Heart left ventricle (tissue), 16 donors: ENCODE measurements at regions not wholly inside any gene's neighbourhood (a gene's known extent, or its start where the extent isn't known, plus 50 kb on each side); places are given as distances from the start of the nearest gene placed in this dataset.
"Not testable (repeated sequence)": the region's sequence is repeated elsewhere in the genome, so short reads cannot be mapped to it uniquely, and the experiment has no call there.

ENCODE experiments used
- ATAC-seq, 4 donors: fragments of 200-7000 bp; cut with Tn5 transposase; one replicate each; pipeline ENCODE4 v1.9.1; 2020 to 2022; ENCODE audit warnings: moderate library complexity in 4 of 4, mild to moderate bottlenecking in 3 of 4, moderate number of reproducible peaks in 1 of 4
- DNase-seq, 5 donors: peaks; one replicate each; pipeline ENCODE4 v3.0.0-alpha.2; 2020
- H3K27ac ChIP-seq, 12 donors: fragments of 200-600 bp; sonication (generic) in 4 of 12; one replicate each; pipeline versions ENCODE4 v1.5.0 to v1.8.0; 2016 to 2022; ENCODE audit warnings: mild to moderate bottlenecking in 2 of 12
- H3K27me3 ChIP-seq, 9 donors: fragments of 200-600 bp; sonication (generic) in 2 of 9; one replicate each; pipeline versions ENCODE4 v1.5.1 to v1.8.0; 2016 to 2022; ENCODE audit warnings: mild to moderate bottlenecking in 3 of 9
- H3K36me3 ChIP-seq, 9 donors: fragments of 200-600 bp; sonication (generic) in 2 of 9; one replicate each; pipeline versions ENCODE4 v1.5.0 to v1.8.0; 2018 to 2022; ENCODE audit warnings: mild to moderate bottlenecking in 2 of 9
- H3K4me1 ChIP-seq, 12 donors: fragments of 200-600 bp; sonication (generic) in 4 of 12; one replicate each; pipeline versions ENCODE4 v1.5.0 to v1.8.0; 2016 to 2022; ENCODE audit warnings: mild to moderate bottlenecking in 3 of 12
- H3K4me3 ChIP-seq, 12 donors: fragments of 200-600 bp; sonication (generic) in 4 of 12; one replicate each; pipeline versions ENCODE4 v1.5.0 to v1.8.0; 2017 to 2022; ENCODE audit warnings: mild to moderate bottlenecking in 9 of 12, moderate library complexity in 4 of 12
- H3K9me3 ChIP-seq, 12 donors: fragments of 200-600 bp; sonication (generic) in 4 of 12; one replicate each; pipeline versions ENCODE4 v1.5.0 to v1.8.0; 2016 to 2022; ENCODE audit warnings: mild to moderate bottlenecking in 1 of 12
- POLR2A ChIP-seq, 2 donors: fragments of 450-650 bp; IDR thresholded peaks; one replicate each; pipeline ENCODE4 v1.6.1; 2017; ENCODE audit warnings: antibody characterized with exemption in 2 of 2, mild to moderate bottlenecking in 2 of 2, moderate library complexity in 2 of 2
- WGBS, 4 donors: extraction: QIAGEN DNeasy Blood & Tissue Kit in 2 of 4; methylation state at CpG; one replicate each; pipeline versions ENCODE4 v1.1.5 to v1.1.7; 2013 to 2018; 5-methylcytosine and 5-hydroxymethylcytosine counted together
- intact Hi-C, 10 donors: fragments of 100-400 bp; cut with DNase I; formaldehyde crosslinking; loops; one replicate each; pipeline versions ENCODE4 v1.11.1 to v1.14.2; 2022
- TF ChIP-seq, protein P1 (sequence below), 12 donors: fragments of 200-600 bp; sonication (generic) in 4 of 12; IDR thresholded peaks; one replicate each; pipeline versions ENCODE4 v1.5.0 to v1.8.0; 2018 to 2022; ENCODE audit warnings: antibody characterized with exemption in 12 of 12, mild to moderate bottlenecking in 5 of 12
- donor health status: ischemic (EF 13 %, LVEDD 7.1; RV severe dilation, severe dysfunction).
- donor health status: healthy with polysubstance abuse.
- donor health status: DM: no; HTN: yes; CAD: no.
- donor health status: DM: no; HTN: no; CAD: no.
- donor health status: ischemic (EF 25% LVEDD 6.9; RV normal size, moderate dysfunction).
- donor health status: ischemic (EF 25% LVEDD 5.7; RV mildly dilated, moderate dysfunction).
- donor health status: healthy.
- donor health status: DM: yes; HTN: yes; CAD: no.
- donor health status: ischemic (EF 35%, LVEDD 5.7; RV mildly dilated, moderate dysfunction).
- donor health status: nonischemic (EF 11% LVEDD 7.7; RV severe dilation, severe dysfunction).
- donor health status: DM: yes; HTN: yes; CAD: no.
- donor health status: PGD.
- donor health status: ischemic (EF 29% LVEDD 5.4; RV normal size, mild dysfunction).
- donor health status: nonischemic (EF 23%, LVEDD 6.1; RV moderate dilation, normal function).

DNA sequence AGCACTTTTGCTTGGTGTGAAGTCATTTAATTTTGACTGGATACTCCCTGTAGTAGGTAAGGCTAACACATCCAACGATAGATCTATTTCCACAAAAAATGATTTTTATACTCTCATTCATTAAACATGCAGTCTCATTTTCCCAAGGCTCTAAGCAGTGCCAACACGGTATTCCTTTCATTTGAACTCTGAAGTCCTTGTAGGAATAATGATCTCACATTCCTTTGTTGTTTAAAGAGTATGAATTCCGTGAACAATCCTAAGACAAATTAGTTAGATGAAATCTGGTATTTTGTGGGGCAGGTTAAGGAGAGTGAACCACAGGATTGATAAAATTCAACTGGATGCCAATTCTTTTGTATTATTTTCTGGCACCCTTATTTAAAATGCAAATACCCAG is 66.6 kb downstream of the LACC1 start:
- peaks cover 0 to 19% (median 0%) of the 10 kb centered on the region in 9 donors for H3K27me3 ChIP-seq
- 82 to 89% (median 86%) methylated on average over 3 of the region's 3 CpGs for WGBS, 4 donors
- H3K4me1 ChIP-seq: no peaks in the 10 kb centered on the region
- no peak overlapping the region for H3K4me3 ChIP-seq
- TF ChIP-seq, protein P1, sequence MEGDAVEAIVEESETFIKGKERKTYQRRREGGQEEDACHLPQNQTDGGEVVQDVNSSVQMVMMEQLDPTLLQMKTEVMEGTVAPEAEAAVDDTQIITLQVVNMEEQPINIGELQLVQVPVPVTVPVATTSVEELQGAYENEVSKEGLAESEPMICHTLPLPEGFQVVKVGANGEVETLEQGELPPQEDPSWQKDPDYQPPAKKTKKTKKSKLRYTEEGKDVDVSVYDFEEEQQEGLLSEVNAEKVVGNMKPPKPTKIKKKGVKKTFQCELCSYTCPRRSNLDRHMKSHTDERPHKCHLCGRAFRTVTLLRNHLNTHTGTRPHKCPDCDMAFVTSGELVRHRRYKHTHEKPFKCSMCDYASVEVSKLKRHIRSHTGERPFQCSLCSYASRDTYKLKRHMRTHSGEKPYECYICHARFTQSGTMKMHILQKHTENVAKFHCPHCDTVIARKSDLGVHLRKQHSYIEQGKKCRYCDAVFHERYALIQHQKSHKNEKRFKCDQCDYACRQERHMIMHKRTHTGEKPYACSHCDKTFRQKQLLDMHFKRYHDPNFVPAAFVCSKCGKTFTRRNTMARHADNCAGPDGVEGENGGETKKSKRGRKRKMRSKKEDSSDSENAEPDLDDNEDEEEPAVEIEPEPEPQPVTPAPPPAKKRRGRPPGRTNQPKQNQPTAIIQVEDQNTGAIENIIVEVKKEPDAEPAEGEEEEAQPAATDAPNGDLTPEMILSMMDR (IDR thresholded peaks at IDR 0.05): no peak
- no peak for TF ChIP-seq POLR2A (IDR thresholded peaks at IDR 0.05)
- peaks cover 0 to 20% (median 7%) of the 10 kb centered on the region in 12 donors for H3K9me3 ChIP-seq
- no peak for ATAC-seq
- H3K27ac ChIP-seq: no peak overlapping the region
- no peaks in the 10 kb centered on the region for H3K36me3 ChIP-seq
- no peak for DNase-seq
- intact Hi-C loops: no loop called here

DNA sequence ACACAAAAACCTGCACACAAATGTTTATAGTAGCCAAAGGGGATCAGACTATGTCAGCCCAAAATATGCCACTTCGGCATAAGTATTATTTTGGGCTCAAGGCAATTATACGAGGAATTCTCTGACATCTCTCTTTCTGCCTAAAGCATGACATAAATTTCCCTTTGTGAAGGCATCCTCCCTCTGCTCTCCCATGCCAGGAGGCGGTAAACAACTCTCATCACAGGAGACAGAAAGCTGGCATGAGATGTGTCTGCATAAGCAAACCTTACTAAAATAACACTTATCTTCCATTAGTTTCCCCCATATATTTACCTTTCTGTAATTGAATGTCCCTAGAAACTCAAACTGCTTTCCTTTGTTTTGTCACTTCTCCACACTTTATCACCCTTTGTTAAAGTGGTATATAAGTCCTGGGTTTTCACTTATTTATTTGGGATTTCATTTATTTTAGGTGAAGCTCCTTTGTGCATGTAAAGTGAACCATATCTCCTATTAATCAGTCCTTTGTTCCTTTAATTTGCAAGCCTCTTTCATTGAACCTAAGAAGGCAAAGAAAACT is 68.3 kb downstream of the LACC1 start:
- peaks cover 0 to 20% (median 7%) of the 10 kb centered on the region in 12 donors for H3K9me3 ChIP-seq
- H3K36me3 ChIP-seq: no peaks in the 10 kb centered on the region
- 76 to 93% (median 91%) methylated on average over 3 of the region's 3 CpGs for WGBS, 4 donors
- intact Hi-C loops: no loop called here
- no peak overlapping the region for H3K4me3 ChIP-seq
- H3K4me1 ChIP-seq: no peaks in the 10 kb centered on the region
- H3K27ac ChIP-seq: no peak overlapping the region
- ATAC-seq: peak in 1 of 4 donors; percentile 51
- no peak for DNase-seq
- no peak for TF ChIP-seq POLR2A (IDR thresholded peaks at IDR 0.05)
- TF ChIP-seq, protein P1 (IDR thresholded peaks at IDR 0.05): no peak
- H3K27me3 ChIP-seq: peaks cover 0 to 6% (median 0%) of the 10 kb centered on the region in 9 donors

DNA sequence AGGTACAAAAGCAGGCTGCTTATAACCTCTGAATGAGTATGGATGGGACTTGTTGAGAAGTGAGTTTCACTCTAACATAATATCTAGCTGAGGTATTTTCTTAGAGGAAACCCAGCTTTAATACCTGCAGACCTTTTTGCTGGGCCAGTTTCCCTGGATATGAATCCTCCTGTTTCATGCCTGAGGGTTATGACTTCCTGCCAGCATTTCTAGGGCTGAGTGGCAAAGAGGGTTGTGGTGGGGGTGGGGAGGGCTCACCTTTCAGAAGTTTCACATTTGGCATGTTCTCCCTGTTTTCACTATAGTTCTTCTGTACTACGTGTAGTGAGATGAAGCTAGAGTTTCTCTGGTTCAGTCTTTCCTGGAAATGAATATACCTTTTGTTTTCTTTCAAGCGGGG is 73.7 kb downstream of the LACC1 start:
- H3K9me3 ChIP-seq: peaks cover 0 to 8% (median under 1%) of the 10 kb centered on the region in 12 donors
- no peaks in the 10 kb centered on the region for H3K4me1 ChIP-seq
- 78 to 85% (median 83%) methylated on average over 2 of the region's 2 CpGs for WGBS, 4 donors
- DNase-seq (no peak), ATAC-seq (no peak)
- no peak overlapping the region for H3K27ac ChIP-seq
- H3K4me3 ChIP-seq: no peak overlapping the region
- intact Hi-C loops: no loop called here
- no peaks in the 10 kb centered on the region for H3K36me3 ChIP-seq
- TF ChIP-seq, protein P1 (IDR thresholded peaks at IDR 0.05): no peak
- TF ChIP-seq POLR2A (IDR thresholded peaks at IDR 0.05): no peak
- H3K27me3 ChIP-seq: no peaks in the 10 kb centered on the region

DNA sequence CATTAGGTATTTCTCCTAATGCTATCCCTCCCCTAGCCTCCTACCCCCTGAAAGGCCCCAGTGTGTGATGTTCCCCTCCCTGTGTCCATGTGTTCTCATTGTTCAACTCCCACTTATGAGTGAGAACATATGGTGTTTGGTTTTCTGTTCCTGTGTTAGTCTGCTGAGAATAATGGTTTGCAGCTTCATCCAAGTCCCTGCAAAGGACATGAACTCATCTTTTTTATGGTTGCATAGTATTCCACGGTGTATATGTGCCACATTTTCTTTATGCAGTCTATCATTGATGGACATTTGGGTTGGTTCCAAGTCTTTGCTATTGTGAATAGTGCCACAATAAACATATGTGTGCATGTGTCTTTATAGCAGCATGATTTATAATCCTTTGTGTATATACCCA is 77.3 kb downstream of the LACC1 start:
- intact Hi-C loops: not testable (repeated sequence)

DNA sequence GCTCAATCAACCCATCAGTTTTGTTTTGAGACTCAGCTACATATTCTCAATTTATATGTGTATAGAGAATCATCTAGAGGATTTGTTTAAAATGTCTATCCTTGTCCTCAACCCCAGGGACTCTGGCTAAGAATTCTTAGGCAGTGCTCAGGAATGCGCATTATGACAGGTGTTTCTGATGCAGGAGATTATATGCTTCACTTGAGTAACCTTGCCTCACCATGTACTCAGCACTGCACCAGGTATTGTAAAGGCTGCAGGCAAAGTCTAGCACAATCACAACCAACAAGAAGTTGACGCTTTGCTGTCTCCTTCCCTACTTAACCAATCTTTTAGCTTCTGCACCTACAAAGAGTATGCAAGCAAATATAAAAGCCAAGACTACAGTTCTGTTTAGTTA is 79.6 kb downstream of the LACC1 start:
- no peak overlapping the region for H3K27ac ChIP-seq
- intact Hi-C loops: no loop called here
- no peaks in the 10 kb centered on the region for H3K4me1 ChIP-seq
- H3K27me3 ChIP-seq: no peaks in the 10 kb centered on the region
- H3K36me3 ChIP-seq: no peaks in the 10 kb centered on the region
- ATAC-seq: no peak
- H3K9me3 ChIP-seq: no peaks in the 10 kb centered on the region
- no peak for DNase-seq
- WGBS, 4 donors: 88 to 98% (median 97%) methylated on average over 2 of the region's 2 CpGs
- TF ChIP-seq, protein P1 (IDR thresholded peaks at IDR 0.05): no peak
- no peak for TF ChIP-seq POLR2A (IDR thresholded peaks at IDR 0.05)
- no peak overlapping the region for H3K4me3 ChIP-seq

More for the DNA sequence above, 77.3 kb downstream of the LACC1 start:
- ATAC-seq, H3K4me1 ChIP-seq, H3K36me3 ChIP-seq, H3K27me3 ChIP-seq, H3K27ac ChIP-seq, H3K9me3 ChIP-seq, DNase-seq, H3K4me3 ChIP-seq: not testable (repeated sequence)
- WGBS, 4 donors: 97 to 100% (median 98%) methylated on average over 1 of the region's 1 CpG
